ENCODE measurements at regions not wholly inside any gene's neighbourhood (a gene's known extent, or its start where the extent isn't known, plus 50 kb on each side); places are given as distances from the start of the nearest gene placed in this dataset.

GRCh38 chr14:29109589-29109988, 343.0 kb downstream of the FOXG1 start:
- no peak for DNase-seq (ENCODE audit: low read depth in 2 of 2)

GRCh38 chr14:29111554-29111953, 345.0 kb downstream of the FOXG1 start:
- DNase-seq (ENCODE audit: low read depth in 2 of 2) = peak in 1 of 2 donors; percentile 53

GRCh38 chr14:29123017-29123416, 356.4 kb downstream of the FOXG1 start:
- peak; percentile 2 to 71 for DNase-seq (ENCODE audit: low read depth in 2 of 2)

GRCh38 chr14:29126361-29126760, 359.8 kb downstream of the FOXG1 start:
- DNase-seq (ENCODE audit: low read depth in 2 of 2) = no peak

GRCh38 chr14:29126865-29127264, 360.3 kb downstream of the FOXG1 start:
- DNase-seq (ENCODE audit: low read depth in 2 of 2) = no peak

GRCh38 chr14:29140016-29140415, 373.4 kb downstream of the FOXG1 start:
- DNase-seq (ENCODE audit: low read depth in 2 of 2) = peak in 1 of 2 donors; percentile 2

- DNase-seq (ENCODE audit: low read depth in 2 of 2) = peak in 1 of 2 donors; percentile 36
Measured at GRCh38 chr14:29144621-29145020, 378.0 kb downstream of the FOXG1 start.

- no peak for DNase-seq (ENCODE audit: low read depth in 2 of 2)
Measured at GRCh38 chr14:29148221-29148620, 381.6 kb downstream of the FOXG1 start.

- no peak for DNase-seq (ENCODE audit: low read depth in 2 of 2)
Measured at GRCh38 chr14:29149798-29150197, 383.2 kb downstream of the FOXG1 start.

GRCh38 chr14:29150659-29151058, 384.1 kb downstream of the FOXG1 start:
- DNase-seq (ENCODE audit: low read depth in 2 of 2) = no peak

GRCh38 chr14:29156096-29156495, 389.5 kb downstream of the FOXG1 start:
- DNase-seq (ENCODE audit: low read depth in 2 of 2) = no peak

- DNase-seq (ENCODE audit: low read depth in 2 of 2) = no peak
Measured at GRCh38 chr14:29161593-29161992, 395.0 kb downstream of the FOXG1 start.

- no peak for DNase-seq (ENCODE audit: low read depth in 2 of 2)
Measured at GRCh38 chr14:29163109-29163508, 396.5 kb downstream of the FOXG1 start.

GRCh38 chr14:29165431-29165830, 398.8 kb downstream of the FOXG1 start:
- DNase-seq (ENCODE audit: low read depth in 2 of 2) = no peak

- DNase-seq (ENCODE audit: low read depth in 2 of 2) = no peak
Measured at GRCh38 chr14:29166507-29166906, 399.9 kb downstream of the FOXG1 start.

GRCh38 chr14:29168149-29168548, 401.6 kb downstream of the FOXG1 start:
- DNase-seq (ENCODE audit: low read depth in 2 of 2) = no peak

GRCh38 chr14:29169408-29169807, 402.8 kb downstream of the FOXG1 start:
- no peak for DNase-seq (ENCODE audit: low read depth in 2 of 2)

GRCh38 chr14:29175706-29176105, 409.1 kb downstream of the FOXG1 start:
- DNase-seq (ENCODE audit: low read depth in 2 of 2) = no peak

GRCh38 chr14:29176876-29177275, 410.3 kb downstream of the FOXG1 start:
- no peak for DNase-seq (ENCODE audit: low read depth in 2 of 2)

GRCh38 chr14:29178971-29179370, 412.4 kb downstream of the FOXG1 start:
- DNase-seq (ENCODE audit: low read depth in 2 of 2) = no peak

GRCh38 chr14:29191092-29191491, 424.5 kb downstream of the FOXG1 start:
- DNase-seq (ENCODE audit: low read depth in 2 of 2) = no peak

- DNase-seq (ENCODE audit: low read depth in 2 of 2) = no peak
Measured at GRCh38 chr14:29197557-29197956, 431.0 kb downstream of the FOXG1 start.

GRCh38 chr14:29205658-29206057, 439.1 kb downstream of the FOXG1 start:
- no peak for DNase-seq (ENCODE audit: low read depth in 2 of 2)

- peak; percentile 61 to 89 for DNase-seq (ENCODE audit: low read depth in 2 of 2)
Measured at GRCh38 chr14:29215853-29216252, 449.3 kb downstream of the FOXG1 start.
